Fibroblast of lung (primary cell): ENCODE measurements at regions not wholly inside any gene's neighbourhood (a gene's known extent, or its start where the extent isn't known, plus 50 kb on each side); places are given as distances from the start of the nearest gene placed in this dataset.

ENCODE experiments used
- CTCF ChIP-seq, 2 donors: IDR thresholded peaks in 1 of 2; conservative IDR thresholded peaks in 1 of 2; 1 replicate in 1 of 2; 2 replicates in 1 of 2; pipeline ENCODE4 v1.5.1; 2011 to 2012; ENCODE audit warnings: low read length in 2 of 2, control low read depth in 1 of 2, inconsistent platforms in 1 of 2, low read depth in 1 of 2, mild to moderate bottlenecking in 1 of 2
- EZH2 ChIP-seq: IDR thresholded peaks from 2 replicates; pipeline ENCODE4 v1.5.1; 2012; ENCODE audit warnings: low read length, control low read depth, mild to moderate bottlenecking; ENCODE audit errors: missing control alignments

- TF ChIP-seq CTCF (conservative IDR thresholded peaks at IDR 0.05 in 1 of 2, IDR thresholded peaks at IDR 0.05 in 1 of 2; ENCODE audit: low read depth in 1 of 2, low read length in 2 of 2): no peak
- no peak for TF ChIP-seq EZH2
Measured at GRCh38 chr4:65175585-65175984, 494.7 kb downstream of the EPHA5 start.
